HG02798 (cell line): ENCODE measurements at regions not wholly inside any gene's neighbourhood (a gene's known extent, or its start where the extent isn't known, plus 50 kb on each side); places are given as distances from the start of the nearest gene placed in this dataset.
"Not testable (repeated sequence)": the region's sequence is repeated elsewhere in the genome, so short reads cannot be mapped to it uniquely, and the experiment has no call there.

ENCODE experiments used
- ATAC-seq: cut with Tn5 transposase; IDR thresholded peaks from one replicate; pipeline ENCODE4 v1.9.1; 2021; ENCODE audit warnings: mild to moderate bottlenecking; ENCODE audit not compliant: unreplicated experiment, poor library complexity

GRCh38 chr1:242662886-242663285 lies 138.4 kb upstream of the PLD5 start:
- ATAC-seq = no peak

- ATAC-seq = not testable (repeated sequence)
These were observed 129.3 kb upstream of the PLD5 start for GRCh38 chr1:242653772-242654171.

GRCh38 chr1:242651817-242652216 lies 127.3 kb upstream of the PLD5 start:
- no peak for ATAC-seq

- ATAC-seq = no peak
These were observed 117.0 kb upstream of the PLD5 start for GRCh38 chr1:242641461-242641860.

GRCh38 chr1:242639104-242639503 lies 114.6 kb upstream of the PLD5 start:
- ATAC-seq = no peak

GRCh38 chr1:242634732-242635131 lies 110.2 kb upstream of the PLD5 start:
- ATAC-seq = no peak

GRCh38 chr1:242629396-242629795 lies 104.9 kb upstream of the PLD5 start:
- ATAC-seq = no peak

GRCh38 chr1:242623756-242624155 lies 99.3 kb upstream of the PLD5 start:
- no peak for ATAC-seq

GRCh38 chr1:242623119-242623518 lies 98.6 kb upstream of the PLD5 start:
- no peak for ATAC-seq

GRCh38 chr1:242613266-242613815 lies 88.8 kb upstream of the PLD5 start:
- ATAC-seq = no peak

- no peak for ATAC-seq
These were observed 85.7 kb upstream of the PLD5 start for GRCh38 chr1:242610209-242610608.

- ATAC-seq = no peak
These were observed 81.0 kb upstream of the PLD5 start for GRCh38 chr1:242605521-242605920.

GRCh38 chr1:242602001-242602400 lies 77.5 kb upstream of the PLD5 start:
- ATAC-seq = no peak

- not testable (repeated sequence) for ATAC-seq
These were observed 69.3 kb upstream of the PLD5 start for GRCh38 chr1:242593756-242594155.

GRCh38 chr1:242586360-242586680 lies 61.8 kb upstream of the PLD5 start:
- ATAC-seq = no peak

GRCh38 chr1:242585616-242586359 lies 61.3 kb upstream of the PLD5 start:
- ATAC-seq = no peak

- no peak for ATAC-seq
These were observed 58.2 kb upstream of the PLD5 start for GRCh38 chr1:242582669-242583068.

- ATAC-seq = no peak
These were observed 55.2 kb upstream of the PLD5 start for GRCh38 chr1:242579528-242580235.
